A549 (cell line): ENCODE measurements at regions not wholly inside any gene's neighbourhood (a gene's known extent, or its start where the extent isn't known, plus 50 kb on each side); places are given as distances from the start of the nearest gene placed in this dataset.

Experiments
- ATAC-seq, 2 experiments: fragments of 200-7000 bp in 1 of 2; fragments of >200 bp in 1 of 2; cut with Nextera tagmentation in 1 of 2; cut with Tn5 transposase in 1 of 2; 3 replicates each; pipeline versions ENCODE4 v1.8.0 to v1.9.1; 2018 to 2020; ENCODE audit warnings: mild to moderate bottlenecking in 1 of 2, moderate library complexity in 1 of 2
- CTCF ChIA-PET: fragments of 300-600 bp; sonication (Branson Sonifier 250); formaldehyde crosslinking; extraction: SDS; loops from one replicate; lab custom pipeline; 2021; ENCODE audit warnings: antibody characterized with exemption, inconsistent platforms; lab: Yijun Ruan, JAX
- POLR2A ChIA-PET: fragments of 350-600 bp; formaldehyde crosslinking; extraction: SDS; loops from one replicate; lab custom pipeline; 2021; ENCODE audit warnings: antibody characterized with exemption, inconsistent platforms; lab: Yijun Ruan, JAX
- DNase-seq, 2 experiments: peaks; one replicate each; pipeline versions ENCODE4 v3.0.0 to v3.0.0-alpha.2; 2011 to 2016; ENCODE audit warnings: low read depth in 1 of 2, low spot score in 1 of 2
- FAIRE-seq: peaks from 2 replicates; lab custom pipeline; 2011; peaks lifted over from hg19 to GRCh38; lab: Jason Lieb, UNC
- H3K27ac ChIP-seq, 2 experiments: fragments of >200 bp; sonication (Bioruptor Twin); formaldehyde crosslinking; 3 replicates each; pipeline ENCODE4 v1.5.1; 2016 to 2017
- H3K4me1 ChIP-seq: fragments of >200 bp; sonication (Bioruptor Twin); formaldehyde crosslinking; 3 replicates; pipeline ENCODE4 v1.6.1; 2016
- H3K4me2 ChIP-seq: fragments of >200 bp; sonication (Bioruptor Twin); formaldehyde crosslinking; 3 replicates; pipeline ENCODE4 v1.6.1; 2016
- H3K4me3 ChIP-seq: fragments of >200 bp; sonication (Bioruptor Twin); formaldehyde crosslinking; 3 replicates; pipeline ENCODE4 v1.5.1; 2016
- H3K9me3 ChIP-seq: fragments of >200 bp; sonication (Bioruptor Twin); formaldehyde crosslinking; 3 replicates; pipeline ENCODE4 v1.6.1; 2016
- BHLHE40 ChIP-seq: IDR thresholded peaks from 2 replicates; pipeline ENCODE4 v1.6.1; 2012; ENCODE audit warnings: low read depth, low read length, inconsistent platforms
- CBX2 ChIP-seq: fragments of 200-600 bp; sonication (generic); IDR thresholded peaks from 2 replicates; pipeline ENCODE4 v1.6.1; 2016; ENCODE audit warnings: low read depth, mild to moderate bottlenecking, borderline replicate concordance
- CHD2 ChIP-seq: fragments of 150-350 bp; IDR thresholded peaks from 2 replicates; pipeline ENCODE4 v1.6.1; 2014; ENCODE audit warnings: low read length; ENCODE audit not compliant: partially characterized antibody
- EHMT2 ChIP-seq: fragments of 200-600 bp; sonication (generic); IDR thresholded peaks from 2 replicates; pipeline ENCODE4 v1.6.1; 2016; ENCODE audit warnings: antibody characterized with exemption, low read depth, mild to moderate bottlenecking, moderate library complexity
- EP300 ChIP-seq, 2 experiments: fragments of >200 bp; sonication (Bioruptor Twin); formaldehyde crosslinking; IDR thresholded peaks; 2 replicates in 1 of 2; 3 replicates in 1 of 2; pipeline ENCODE4 v1.6.1; 2016 to 2017
- FOSB ChIP-seq: fragments of 250-450 bp; sonication (Bioruptor Pico); IDR thresholded peaks from 2 replicates; pipeline ENCODE4 v1.5.0; 2020; ENCODE audit warnings: mild to moderate bottlenecking, moderate library complexity
- GATA3 ChIP-seq: IDR thresholded peaks from 2 replicates; pipeline ENCODE4 v1.6.1; 2012; ENCODE audit warnings: borderline replicate concordance
- HOXA7 ChIP-seq: fragments of 250-450 bp; sonication (Bioruptor Pico); IDR thresholded peaks from 2 replicates; pipeline ENCODE4 v1.5.0; 2020; ENCODE audit warnings: mild to moderate bottlenecking, moderate library complexity
- KDM1A ChIP-seq: fragments of 200-600 bp; sonication (generic); IDR thresholded peaks from 2 replicates; pipeline ENCODE4 v1.6.1; 2016; ENCODE audit warnings: low read depth, mild to moderate bottlenecking
- KDM5A ChIP-seq: fragments of 200-600 bp; sonication (generic); IDR thresholded peaks from 2 replicates; pipeline ENCODE4 v1.6.1; 2016; ENCODE audit warnings: antibody characterized with exemption, mild to moderate bottlenecking
- NFE2L2 ChIP-seq: fragments of 150-350 bp; conservative IDR thresholded peaks from 2 replicates; pipeline ENCODE4 v1.6.1; 2014; ENCODE audit warnings: low read length
- NPAS2 ChIP-seq: fragments of 250-450 bp; sonication (Bioruptor Pico); IDR thresholded peaks from 2 replicates; pipeline ENCODE4 v1.8.0; 2022; ENCODE audit warnings: mild to moderate bottlenecking, moderate library complexity, borderline replicate concordance
- PHF8 ChIP-seq: fragments of 200-600 bp; sonication (generic); IDR thresholded peaks from 2 replicates; pipeline ENCODE4 v1.6.1; 2016; ENCODE audit warnings: low read depth, mild to moderate bottlenecking, antibody characterized with exemption, moderate library complexity, borderline replicate concordance
- POLR2AphosphoS2 ChIP-seq: conservative IDR thresholded peaks from 2 replicates; pipeline ENCODE4 v1.6.1; 2012; ENCODE audit warnings: low read length, improper control_type of control experiment, inconsistent platforms
- RAD21 ChIP-seq, 2 experiments: fragments of >200 bp in 1 of 2; sonication (Bioruptor Twin) in 1 of 2; formaldehyde crosslinking in 1 of 2; IDR thresholded peaks in 1 of 2; conservative IDR thresholded peaks in 1 of 2; 2 replicates in 1 of 2; 3 replicates in 1 of 2; pipeline ENCODE4 v1.6.1; 2012 to 2018; ENCODE audit warnings: inconsistent platforms in 1 of 2
- SMC3 ChIP-seq: fragments of >200 bp; sonication (Bioruptor Twin); formaldehyde crosslinking; IDR thresholded peaks from 3 replicates; pipeline ENCODE4 v1.6.1; 2018; ENCODE audit warnings: inconsistent platforms
- WGBS: methylation state at CpG from one replicate; pipeline ENCODE4 v1.1.6; 2017; ENCODE audit errors: missing lambda C conversion rate; 5-methylcytosine and 5-hydroxymethylcytosine counted together
- TF ChIP-seq, protein P1 (sequence below): fragments of >200 bp; sonication (Bioruptor Twin); formaldehyde crosslinking; IDR thresholded peaks from 3 replicates; pipeline ENCODE4 v1.5.1; 2016
- TF ChIP-seq, protein P2 (sequence below): fragments of 250-450 bp; sonication (Bioruptor Pico); IDR thresholded peaks from 2 replicates; pipeline ENCODE4 v1.5.0; 2021; ENCODE audit warnings: mild to moderate bottlenecking, moderate library complexity, borderline replicate concordance
- TF ChIP-seq, protein P3 (sequence below): IDR thresholded peaks from 2 replicates; pipeline ENCODE4 v1.6.1; 2012
- TF ChIP-seq, protein P4 (sequence below): IDR thresholded peaks from 2 replicates; pipeline ENCODE4 v1.6.1; 2012; ENCODE audit warnings: low read depth, borderline replicate concordance
- TF ChIP-seq, protein P5 (sequence below): fragments of 150-350 bp; IDR thresholded peaks from 2 replicates; pipeline ENCODE4 v1.6.1; 2014; ENCODE audit warnings: low read depth, mild to moderate bottlenecking, low read length
- TF ChIP-seq, protein P6 (sequence below): fragments of 200-600 bp; sonication (generic); IDR thresholded peaks from 2 replicates; pipeline ENCODE4 v1.6.1; 2016; ENCODE audit warnings: antibody characterized with exemption, mild to moderate bottlenecking, moderate library complexity

DNA sequence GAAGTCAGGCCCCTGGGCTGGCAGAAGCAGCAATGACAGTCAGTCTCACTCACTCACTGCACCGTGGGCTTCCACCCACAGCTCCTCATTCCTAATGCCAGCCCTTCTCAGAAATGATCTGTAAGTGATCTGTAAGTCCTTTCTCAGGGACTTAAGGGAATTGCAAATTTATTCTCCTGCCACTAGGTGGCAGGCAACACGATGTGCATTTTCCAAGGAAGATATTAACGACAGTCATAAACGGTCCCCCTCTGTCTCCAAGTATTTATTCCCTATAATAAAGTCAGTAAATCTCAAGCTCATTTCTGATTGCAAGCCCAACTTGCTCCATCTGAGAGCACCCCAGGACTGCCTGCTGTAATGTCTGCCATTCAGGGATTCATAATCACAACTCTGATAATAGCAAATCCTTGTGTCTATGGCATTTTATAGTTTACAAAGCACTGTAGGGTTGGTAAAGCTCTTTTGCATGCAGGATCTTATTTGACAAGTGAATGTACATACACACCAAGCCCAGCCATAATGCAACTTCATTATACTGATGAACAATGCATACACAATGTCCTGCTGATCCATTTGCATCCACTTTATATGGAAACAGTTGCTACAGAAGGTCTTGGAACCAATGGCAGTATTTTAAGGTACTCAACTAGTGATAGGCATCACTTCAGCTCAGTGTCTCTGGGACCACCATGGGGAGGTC is 380.5 kb upstream of the CAMK1G start:
- Histone ChIP-seq H3K4me3 (no peak overlapping the region), H3K4me1 (no peaks in the 10 kb centered on the region), H3K9me3 (no peaks in the 10 kb centered on the region), H3K4me2 (no peak overlapping the region), H3K27ac (no peak overlapping the region)
- 1% methylated on average over 4 of the region's 4 CpGs for WGBS
- FAIRE-seq: peak; percentile 54
- ChIA-PET POLR2A (no interaction called here), CTCF (interaction anchor here (0.6 to 3.3 kb wide), 40 partner anchors 9 to 1373 kb away, joined by 3 to 24 read pairs (median 3); no protein-coding TSS in a partner anchor)
- TF ChIP-seq SMC3: peak; percentile 74
- TF ChIP-seq PHF8: no peak
- TF ChIP-seq, protein P1, sequence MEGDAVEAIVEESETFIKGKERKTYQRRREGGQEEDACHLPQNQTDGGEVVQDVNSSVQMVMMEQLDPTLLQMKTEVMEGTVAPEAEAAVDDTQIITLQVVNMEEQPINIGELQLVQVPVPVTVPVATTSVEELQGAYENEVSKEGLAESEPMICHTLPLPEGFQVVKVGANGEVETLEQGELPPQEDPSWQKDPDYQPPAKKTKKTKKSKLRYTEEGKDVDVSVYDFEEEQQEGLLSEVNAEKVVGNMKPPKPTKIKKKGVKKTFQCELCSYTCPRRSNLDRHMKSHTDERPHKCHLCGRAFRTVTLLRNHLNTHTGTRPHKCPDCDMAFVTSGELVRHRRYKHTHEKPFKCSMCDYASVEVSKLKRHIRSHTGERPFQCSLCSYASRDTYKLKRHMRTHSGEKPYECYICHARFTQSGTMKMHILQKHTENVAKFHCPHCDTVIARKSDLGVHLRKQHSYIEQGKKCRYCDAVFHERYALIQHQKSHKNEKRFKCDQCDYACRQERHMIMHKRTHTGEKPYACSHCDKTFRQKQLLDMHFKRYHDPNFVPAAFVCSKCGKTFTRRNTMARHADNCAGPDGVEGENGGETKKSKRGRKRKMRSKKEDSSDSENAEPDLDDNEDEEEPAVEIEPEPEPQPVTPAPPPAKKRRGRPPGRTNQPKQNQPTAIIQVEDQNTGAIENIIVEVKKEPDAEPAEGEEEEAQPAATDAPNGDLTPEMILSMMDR: peak; percentile 79
- peak; percentile 52 to 53; a peak in 4 of 5 replicates for TF ChIP-seq RAD21 (conservative IDR thresholded peaks at IDR 0.05 in 1 of 2, IDR thresholded peaks at IDR 0.05 in 1 of 2)
- peak; percentile 43 to 71 for DNase-seq
- peak; percentile 35 to 76; a peak in 4 of 6 replicates for ATAC-seq

DNA sequence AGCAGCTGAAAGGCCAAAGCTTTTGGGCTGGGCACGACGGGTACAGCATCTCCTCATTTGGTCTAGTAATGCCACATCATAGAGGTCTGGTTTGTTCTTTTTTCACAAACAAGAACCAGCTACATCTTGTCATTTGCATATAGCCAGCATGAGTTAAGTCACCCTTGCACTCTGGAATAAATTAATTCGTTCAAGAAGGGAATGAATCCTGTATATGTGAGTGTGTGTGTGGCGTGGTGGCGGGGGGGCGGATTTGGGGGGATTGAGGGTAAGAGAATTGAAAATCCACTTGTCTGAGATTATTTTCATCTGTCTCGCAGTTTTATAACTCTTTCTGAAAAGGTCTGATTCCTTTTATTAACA is 380.0 kb upstream of the CAMK1G start:
- Histone ChIP-seq H3K4me3 (no peak overlapping the region), H3K4me2 (no peak overlapping the region), H3K9me3 (no peaks in the 10 kb centered on the region), H3K4me1 (no peaks in the 10 kb centered on the region), H3K27ac (no peak overlapping the region)
- POLR2A ChIA-PET: no interaction called here
- TF ChIP-seq CBX2 (no peak), EP300 (IDR thresholded peaks at IDR 0.05) (no peak), KDM1A (no peak), KDM5A (no peak), POLR2AphosphoS2 (no peak), NPAS2 (CRISPR knock-in tag) (no peak), BHLHE40 (no peak), NFE2L2 (no peak), CHD2 (no peak)
- TF ChIP-seq, protein P2, sequence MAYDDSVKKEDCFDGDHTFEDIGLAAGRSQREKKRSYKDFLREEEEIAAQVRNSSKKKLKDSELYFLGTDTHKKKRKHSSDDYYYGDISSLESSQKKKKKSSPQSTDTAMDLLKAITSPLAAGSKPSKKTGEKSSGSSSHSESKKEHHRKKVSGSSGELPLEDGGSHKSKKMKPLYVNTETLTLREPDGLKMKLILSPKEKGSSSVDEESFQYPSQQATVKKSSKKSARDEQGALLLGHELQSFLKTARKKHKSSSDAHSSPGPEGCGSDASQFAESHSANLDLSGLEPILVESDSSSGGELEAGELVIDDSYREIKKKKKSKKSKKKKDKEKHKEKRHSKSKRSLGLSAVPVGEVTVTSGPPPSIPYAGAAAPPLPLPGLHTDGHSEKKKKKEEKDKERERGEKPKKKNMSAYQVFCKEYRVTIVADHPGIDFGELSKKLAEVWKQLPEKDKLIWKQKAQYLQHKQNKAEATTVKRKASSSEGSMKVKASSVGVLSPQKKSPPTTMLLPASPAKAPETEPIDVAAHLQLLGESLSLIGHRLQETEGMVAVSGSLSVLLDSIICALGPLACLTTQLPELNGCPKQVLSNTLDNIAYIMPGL (CRISPR knock-in tag): no peak
- TF ChIP-seq, protein P3, sequence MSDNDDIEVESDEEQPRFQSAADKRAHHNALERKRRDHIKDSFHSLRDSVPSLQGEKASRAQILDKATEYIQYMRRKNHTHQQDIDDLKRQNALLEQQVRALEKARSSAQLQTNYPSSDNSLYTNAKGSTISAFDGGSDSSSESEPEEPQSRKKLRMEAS: no peak
- TF ChIP-seq, protein P4, sequence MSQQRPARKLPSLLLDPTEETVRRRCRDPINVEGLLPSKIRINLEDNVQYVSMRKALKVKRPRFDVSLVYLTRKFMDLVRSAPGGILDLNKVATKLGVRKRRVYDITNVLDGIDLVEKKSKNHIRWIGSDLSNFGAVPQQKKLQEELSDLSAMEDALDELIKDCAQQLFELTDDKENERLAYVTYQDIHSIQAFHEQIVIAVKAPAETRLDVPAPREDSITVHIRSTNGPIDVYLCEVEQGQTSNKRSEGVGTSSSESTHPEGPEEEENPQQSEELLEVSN: no peak
- CTCF ChIA-PET: interaction anchor here (0.8 to 3.3 kb wide), 28 partner anchors 8 to 1183 kb away, joined by 3 to 24 read pairs (median 4); no protein-coding TSS in a partner anchor
- WGBS: 66% methylated on average over 7 of the region's 7 CpGs
- no peak for ATAC-seq
- DNase-seq: no peak
- FAIRE-seq: no peak

DNA sequence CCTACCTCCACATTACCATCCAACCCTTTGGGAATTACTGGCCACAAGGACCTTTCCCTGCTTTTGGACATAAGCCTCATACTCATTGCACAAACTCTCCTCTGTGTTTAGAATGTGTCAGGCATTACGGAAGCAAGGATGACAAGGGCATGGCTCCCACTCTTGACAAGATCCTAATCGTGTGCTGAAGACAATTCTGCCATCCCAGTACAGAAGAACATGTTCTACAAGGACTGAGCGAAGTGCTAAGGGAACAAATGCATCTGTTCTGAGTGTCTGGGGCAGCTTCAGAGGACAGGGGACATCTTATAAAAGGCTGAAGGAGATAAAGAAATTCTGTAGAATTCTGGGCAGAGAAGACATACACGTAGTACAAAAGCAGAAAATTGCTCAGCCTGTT is 378.5 kb upstream of the CAMK1G start:
- ChIA-PET CTCF (no interaction called here), POLR2A (no interaction called here)
- 40% methylated on average over 4 of the region's 4 CpGs for WGBS
- ATAC-seq (no peak), DNase-seq (no peak), FAIRE-seq (no peak)
- H3K27ac ChIP-seq: no peak overlapping the region
- no peaks in the 10 kb centered on the region for H3K4me1 ChIP-seq
- TF ChIP-seq PHF8 (no peak), RAD21 (conservative IDR thresholded peaks at IDR 0.05 in 1 of 2, IDR thresholded peaks at IDR 0.05 in 1 of 2) (no peak), HOXA7 (CRISPR knock-in tag) (no peak), GATA3 (no peak), FOSB (CRISPR knock-in tag) (no peak), EHMT2 (no peak)
- TF ChIP-seq, protein P3: no peak
- TF ChIP-seq, protein P5, sequence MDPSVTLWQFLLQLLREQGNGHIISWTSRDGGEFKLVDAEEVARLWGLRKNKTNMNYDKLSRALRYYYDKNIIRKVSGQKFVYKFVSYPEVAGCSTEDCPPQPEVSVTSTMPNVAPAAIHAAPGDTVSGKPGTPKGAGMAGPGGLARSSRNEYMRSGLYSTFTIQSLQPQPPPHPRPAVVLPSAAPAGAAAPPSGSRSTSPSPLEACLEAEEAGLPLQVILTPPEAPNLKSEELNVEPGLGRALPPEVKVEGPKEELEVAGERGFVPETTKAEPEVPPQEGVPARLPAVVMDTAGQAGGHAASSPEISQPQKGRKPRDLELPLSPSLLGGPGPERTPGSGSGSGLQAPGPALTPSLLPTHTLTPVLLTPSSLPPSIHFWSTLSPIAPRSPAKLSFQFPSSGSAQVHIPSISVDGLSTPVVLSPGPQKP: no peak
- TF ChIP-seq, protein P6, sequence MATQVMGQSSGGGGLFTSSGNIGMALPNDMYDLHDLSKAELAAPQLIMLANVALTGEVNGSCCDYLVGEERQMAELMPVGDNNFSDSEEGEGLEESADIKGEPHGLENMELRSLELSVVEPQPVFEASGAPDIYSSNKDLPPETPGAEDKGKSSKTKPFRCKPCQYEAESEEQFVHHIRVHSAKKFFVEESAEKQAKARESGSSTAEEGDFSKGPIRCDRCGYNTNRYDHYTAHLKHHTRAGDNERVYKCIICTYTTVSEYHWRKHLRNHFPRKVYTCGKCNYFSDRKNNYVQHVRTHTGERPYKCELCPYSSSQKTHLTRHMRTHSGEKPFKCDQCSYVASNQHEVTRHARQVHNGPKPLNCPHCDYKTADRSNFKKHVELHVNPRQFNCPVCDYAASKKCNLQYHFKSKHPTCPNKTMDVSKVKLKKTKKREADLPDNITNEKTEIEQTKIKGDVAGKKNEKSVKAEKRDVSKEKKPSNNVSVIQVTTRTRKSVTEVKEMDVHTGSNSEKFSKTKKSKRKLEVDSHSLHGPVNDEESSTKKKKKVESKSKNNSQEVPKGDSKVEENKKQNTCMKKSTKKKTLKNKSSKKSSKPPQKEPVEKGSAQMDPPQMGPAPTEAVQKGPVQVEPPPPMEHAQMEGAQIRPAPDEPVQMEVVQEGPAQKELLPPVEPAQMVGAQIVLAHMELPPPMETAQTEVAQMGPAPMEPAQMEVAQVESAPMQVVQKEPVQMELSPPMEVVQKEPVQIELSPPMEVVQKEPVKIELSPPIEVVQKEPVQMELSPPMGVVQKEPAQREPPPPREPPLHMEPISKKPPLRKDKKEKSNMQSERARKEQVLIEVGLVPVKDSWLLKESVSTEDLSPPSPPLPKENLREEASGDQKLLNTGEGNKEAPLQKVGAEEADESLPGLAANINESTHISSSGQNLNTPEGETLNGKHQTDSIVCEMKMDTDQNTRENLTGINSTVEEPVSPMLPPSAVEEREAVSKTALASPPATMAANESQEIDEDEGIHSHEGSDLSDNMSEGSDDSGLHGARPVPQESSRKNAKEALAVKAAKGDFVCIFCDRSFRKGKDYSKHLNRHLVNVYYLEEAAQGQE: no peak
- H3K4me2 ChIP-seq: no peak overlapping the region
- no peaks in the 10 kb centered on the region for H3K9me3 ChIP-seq
- no peak overlapping the region for H3K4me3 ChIP-seq
